ENCODE measurements at regions not wholly inside any gene's neighbourhood (a gene's known extent, or its start where the extent isn't known, plus 50 kb on each side); places are given as distances from the start of the nearest gene placed in this dataset.

DNA sequence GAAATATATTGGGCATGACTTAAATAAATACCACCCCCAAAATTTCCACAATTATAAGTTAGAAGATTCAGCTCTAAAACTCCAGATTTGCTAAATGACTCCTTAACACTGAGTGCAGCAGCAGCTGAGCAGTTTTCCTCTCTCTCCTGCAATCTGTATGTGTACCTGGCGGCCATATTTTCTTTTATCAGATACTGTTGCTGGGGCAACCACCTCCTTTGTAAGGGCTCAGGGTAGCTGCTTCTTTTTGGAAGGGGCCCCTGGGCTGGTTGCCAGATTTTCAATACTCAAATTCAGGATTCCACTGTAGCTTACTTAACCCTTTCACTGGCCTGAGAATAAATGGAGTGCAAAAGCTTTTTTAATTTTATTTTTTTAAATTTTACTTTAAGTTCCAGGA is 197.0 kb downstream of the TAF11L14 start:
- no peak overlapping the region for H3K9ac ChIP-seq (ENCODE audit: insufficient read depth in 1 of 2, low read depth in 2 of 2, low read length in 2 of 2)
- DNase-seq (ENCODE audit: extremely low read depth in 1 of 4, low spot score in 3 of 4), result no peak
- in situ Hi-C loops (cut with MboI), result no loop called here
- H3K9me3 ChIP-seq (replicated peaks; ENCODE audit: control insufficient read depth, insufficient read depth, low read depth, low read length), result no peaks in the 10 kb centered on the region
- H4K20me1 ChIP-seq (replicated peaks; ENCODE audit: control insufficient read depth, insufficient read depth, low read length), result no peaks in the 10 kb centered on the region
- no peak overlapping the region for H3K4me2 ChIP-seq (ENCODE audit: insufficient read depth, low read length)
- WGBS (ENCODE audit: insufficient coverage, low coverage, missing lambda C conversion rate), result 0% methylated on average over 1 of the region's 1 CpG
- no peak for FAIRE-seq
- no peaks in the 10 kb centered on the region for H3K36me3 ChIP-seq (ENCODE audit: control insufficient read depth, insufficient read depth, low read length)
- H3K4me3 ChIP-seq, result no peak overlapping the region
- intact Hi-C loops (cut with micrococcal nuclease), result no loop called here
- H3K79me2 ChIP-seq (ENCODE audit: control insufficient read depth, insufficient read depth, low read length), result no peaks in the 10 kb centered on the region
- BruUV-seq (replicated peaks), result no TSS peak
- H3K4me1 ChIP-seq (replicated peaks in 1 of 2; ENCODE audit: control insufficient read depth in 2 of 2, insufficient read depth in 2 of 2, low read length in 2 of 2), result no peaks in the 10 kb centered on the region
- H3K27me3 ChIP-seq (ENCODE audit: control insufficient read depth in 2 of 2, insufficient read depth in 2 of 2, low read length in 2 of 2), result no peaks in the 10 kb centered on the region
- ChIA-PET CTCF (ENCODE audit: low intra/inter-chr PET ratio) (no interaction called here), POLR2A (no interaction called here)
- TF ChIP-seq, protein P1, sequence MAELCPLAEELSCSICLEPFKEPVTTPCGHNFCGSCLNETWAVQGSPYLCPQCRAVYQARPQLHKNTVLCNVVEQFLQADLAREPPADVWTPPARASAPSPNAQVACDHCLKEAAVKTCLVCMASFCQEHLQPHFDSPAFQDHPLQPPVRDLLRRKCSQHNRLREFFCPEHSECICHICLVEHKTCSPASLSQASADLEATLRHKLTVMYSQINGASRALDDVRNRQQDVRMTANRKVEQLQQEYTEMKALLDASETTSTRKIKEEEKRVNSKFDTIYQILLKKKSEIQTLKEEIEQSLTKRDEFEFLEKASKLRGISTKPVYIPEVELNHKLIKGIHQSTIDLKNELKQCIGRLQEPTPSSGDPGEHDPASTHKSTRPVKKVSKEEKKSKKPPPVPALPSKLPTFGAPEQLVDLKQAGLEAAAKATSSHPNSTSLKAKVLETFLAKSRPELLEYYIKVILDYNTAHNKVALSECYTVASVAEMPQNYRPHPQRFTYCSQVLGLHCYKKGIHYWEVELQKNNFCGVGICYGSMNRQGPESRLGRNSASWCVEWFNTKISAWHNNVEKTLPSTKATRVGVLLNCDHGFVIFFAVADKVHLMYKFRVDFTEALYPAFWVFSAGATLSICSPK (IDR thresholded peaks at IDR 0.05; ENCODE audit: borderline replicate concordance), result no peak
- TF ChIP-seq RFX1 (IDR thresholded peaks at IDR 0.05), result 0 out of 2 replicates have a peak, but pooled peaks have one; percentile 14
- H3K27ac ChIP-seq (ENCODE audit: extremely low read depth, low read depth, low read length), result no peak overlapping the region
- H3K9me1 ChIP-seq (ENCODE audit: control insufficient read depth, insufficient read depth, low read length), result no peaks in the 10 kb centered on the region
- no peak overlapping the region for H2AFZ ChIP-seq (ENCODE audit: low read depth, low read length)
- ATAC-seq, result no peak

DNA sequence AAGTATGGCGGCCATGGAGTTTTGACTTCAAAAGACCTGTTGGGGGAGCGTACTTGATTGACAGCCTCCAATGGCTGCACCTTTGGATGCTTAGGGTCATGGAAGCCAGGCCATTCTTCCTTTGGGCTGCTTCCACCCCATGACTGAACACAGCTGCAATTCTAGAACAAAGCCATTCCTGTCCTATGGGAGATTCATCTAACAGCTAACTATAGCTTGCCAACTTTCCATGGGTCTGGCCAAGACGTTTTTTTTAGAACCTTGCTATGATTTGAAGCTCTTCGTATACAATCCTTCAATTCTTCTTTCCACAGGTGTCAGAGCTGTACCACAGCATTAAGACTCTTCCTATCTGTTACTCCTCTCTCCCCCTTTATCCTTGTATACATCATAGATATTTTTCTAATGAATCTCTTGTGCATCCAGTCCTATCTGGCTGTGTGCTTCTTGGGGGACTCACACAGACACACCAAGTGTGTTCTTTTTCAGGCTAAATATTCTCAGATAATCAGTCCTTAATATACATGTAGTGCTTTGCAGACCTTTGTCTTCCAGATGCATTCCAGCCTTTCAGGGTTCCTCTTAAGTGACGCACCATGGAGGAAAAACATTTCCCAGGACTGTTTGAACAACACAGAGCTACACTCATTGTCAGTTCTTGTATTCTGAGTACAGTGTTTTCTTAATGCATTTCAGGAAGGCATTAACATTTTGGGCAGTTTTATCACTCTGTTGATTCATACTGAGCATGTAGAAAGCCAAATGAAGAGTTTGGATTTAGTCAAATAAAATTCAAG is 198.9 kb downstream of the TAF11L14 start:
- Histone ChIP-seq H3K9ac (ENCODE audit: insufficient read depth in 1 of 2, low read depth in 2 of 2, low read length in 2 of 2) (no peak overlapping the region), H3K4me2 (ENCODE audit: insufficient read depth, low read length) (no peak overlapping the region), H3K79me2 (ENCODE audit: control insufficient read depth, insufficient read depth, low read length) (no peaks in the 10 kb centered on the region), H3K4me1 (replicated peaks in 1 of 2; ENCODE audit: control insufficient read depth in 2 of 2, insufficient read depth in 2 of 2, low read length in 2 of 2) (no peaks in the 10 kb centered on the region), H3K9me3 (replicated peaks; ENCODE audit: control insufficient read depth, insufficient read depth, low read depth, low read length) (no peaks in the 10 kb centered on the region), H4K20me1 (replicated peaks; ENCODE audit: control insufficient read depth, insufficient read depth, low read length) (no peaks in the 10 kb centered on the region), H3K9me1 (ENCODE audit: control insufficient read depth, insufficient read depth, low read length) (no peaks in the 10 kb centered on the region), H3K4me3 (no peak overlapping the region), H3K27ac (ENCODE audit: extremely low read depth, low read depth, low read length) (no peak overlapping the region), H3K27me3 (ENCODE audit: control insufficient read depth in 2 of 2, insufficient read depth in 2 of 2, low read length in 2 of 2) (no peaks in the 10 kb centered on the region), H2AFZ (ENCODE audit: low read depth, low read length) (no peak overlapping the region), H3K36me3 (ENCODE audit: control insufficient read depth, insufficient read depth, low read length) (no peaks in the 10 kb centered on the region)
- intact Hi-C loops (cut with micrococcal nuclease) (no loop called here), in situ Hi-C loops (cut with MboI) (no loop called here)
- ATAC-seq, result no peak
- TF ChIP-seq, protein P2, sequence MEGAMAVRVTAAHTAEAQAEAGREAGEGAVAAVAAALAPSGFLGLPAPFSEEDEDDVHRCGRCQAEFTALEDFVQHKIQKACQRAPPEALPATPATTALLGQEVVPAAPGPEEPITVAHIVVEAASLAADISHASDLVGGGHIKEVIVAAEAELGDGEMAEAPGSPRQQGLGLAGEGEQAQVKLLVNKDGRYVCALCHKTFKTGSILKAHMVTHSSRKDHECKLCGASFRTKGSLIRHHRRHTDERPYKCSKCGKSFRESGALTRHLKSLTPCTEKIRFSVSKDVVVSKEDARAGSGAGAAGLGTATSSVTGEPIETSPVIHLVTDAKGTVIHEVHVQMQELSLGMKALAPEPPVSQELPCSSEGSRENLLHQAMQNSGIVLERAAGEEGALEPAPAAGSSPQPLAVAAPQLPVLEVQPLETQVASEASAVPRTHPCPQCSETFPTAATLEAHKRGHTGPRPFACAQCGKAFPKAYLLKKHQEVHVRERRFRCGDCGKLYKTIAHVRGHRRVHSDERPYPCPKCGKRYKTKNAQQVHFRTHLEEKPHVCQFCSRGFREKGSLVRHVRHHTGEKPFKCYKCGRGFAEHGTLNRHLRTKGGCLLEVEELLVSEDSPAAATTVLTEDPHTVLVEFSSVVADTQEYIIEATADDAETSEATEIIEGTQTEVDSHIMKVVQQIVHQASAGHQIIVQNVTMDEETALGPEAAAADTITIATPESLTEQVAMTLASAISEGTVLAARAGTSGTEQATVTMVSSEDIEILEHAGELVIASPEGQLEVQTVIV (CRISPR knock-in tag; IDR thresholded peaks at IDR 0.05; ENCODE audit: borderline replicate concordance), result no peak
- no peak for TF ChIP-seq POLR2A (conservative IDR thresholded peaks at IDR 0.05)
- no peak for FAIRE-seq
- DNase-seq (ENCODE audit: extremely low read depth in 1 of 4, low spot score in 3 of 4), result no peak
- ChIA-PET CTCF (ENCODE audit: low intra/inter-chr PET ratio) (no interaction called here), POLR2A (no interaction called here)
- BruUV-seq (replicated peaks), result no TSS peak
- WGBS (ENCODE audit: insufficient coverage, low coverage, missing lambda C conversion rate), result 2% methylated on average over 5 of the region's 5 CpGs
